Posterior cingulate gyrus (tissue), 11 donors: ENCODE measurements at regions not wholly inside any gene's neighbourhood (a gene's known extent, or its start where the extent isn't known, plus 50 kb on each side); places are given as distances from the start of the nearest gene placed in this dataset.
"Not testable (repeated sequence)": the region's sequence is repeated elsewhere in the genome, so short reads cannot be mapped to it uniquely, and the experiment has no call there.

ENCODE experiments used
- DNase-seq, 10 donors: peaks; one replicate each; pipeline versions ENCODE4 v3.0.0 to v3.0.0-alpha.2; 2020 to 2021; ENCODE audit warnings: mixed read lengths in 3 of 10
- intact Hi-C: fragments of 100-400 bp; cut with DNase I; formaldehyde crosslinking; loops from one replicate; pipeline ENCODE4 v1.15.1; 2023

DNA sequence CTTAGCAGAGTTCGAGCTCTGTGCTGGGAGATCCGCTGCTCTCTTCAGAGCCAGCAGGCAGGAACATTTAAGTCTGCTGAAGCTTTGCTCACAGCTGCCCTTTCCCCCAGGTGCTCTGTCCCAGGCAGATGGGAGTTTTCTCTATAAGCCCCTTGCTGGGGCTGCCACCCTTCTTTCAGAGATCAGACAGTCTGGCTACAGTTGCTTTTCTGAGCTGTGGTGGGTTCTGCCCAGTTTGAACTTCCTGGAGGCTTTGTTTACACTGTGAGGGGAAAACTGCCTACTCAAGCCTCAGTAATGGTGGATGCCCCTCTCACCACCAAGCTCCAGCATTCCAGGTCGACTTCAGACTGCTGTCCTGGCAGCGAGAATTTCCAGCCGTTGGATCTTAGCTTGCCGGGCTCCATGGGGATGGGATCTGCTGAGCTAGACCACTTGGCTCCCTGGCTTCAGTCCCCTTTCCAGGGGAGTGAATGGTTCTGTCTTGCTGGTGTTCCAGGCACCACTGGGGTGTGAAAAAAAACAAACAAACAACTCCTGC, 222.7 kb downstream of the UTRN start:
- peak in 1 of 10 donors; percentile 80 for DNase-seq
- intact Hi-C loops = not testable (repeated sequence)

DNA sequence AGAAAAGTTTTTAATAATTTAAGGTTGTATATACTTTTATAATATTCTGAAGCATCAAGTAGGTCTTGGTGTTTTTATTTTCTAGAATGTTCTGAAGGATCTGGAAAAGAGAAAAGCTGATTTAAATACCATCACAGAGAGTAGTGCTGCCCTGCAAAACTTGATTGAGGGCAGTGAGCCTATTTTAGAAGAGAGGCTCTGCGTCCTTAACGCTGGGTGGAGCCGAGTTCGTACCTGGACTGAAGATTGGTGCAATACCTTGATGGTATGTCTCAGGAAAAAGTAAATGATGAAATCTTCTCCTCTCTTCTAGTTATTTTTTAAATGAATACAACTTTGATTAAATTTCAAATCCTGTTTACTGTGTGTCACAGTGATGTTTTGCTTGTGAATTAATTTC, 225.7 kb downstream of the UTRN start:
- intact Hi-C loops = no loop called here
- no peak for DNase-seq

DNA sequence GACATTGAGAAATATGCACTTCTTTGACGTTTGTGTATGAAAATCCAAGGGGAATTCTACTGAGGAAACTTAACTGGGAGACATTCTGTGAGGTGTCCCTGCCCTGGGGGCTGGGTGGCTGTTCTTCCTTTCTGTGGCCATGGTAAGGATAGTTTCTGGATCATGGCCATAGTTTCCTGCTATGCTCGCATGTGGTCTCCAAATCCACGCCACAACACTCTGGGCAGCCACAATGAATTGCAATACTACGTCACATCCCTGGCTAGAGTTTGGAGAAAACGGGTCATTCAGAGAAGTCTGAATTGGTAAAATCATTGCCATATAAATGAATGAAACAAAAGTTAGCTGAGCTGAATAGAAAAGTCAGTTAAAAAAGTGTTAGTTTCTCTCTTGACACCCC, 230.6 kb downstream of the UTRN start:
- no peak for DNase-seq
- intact Hi-C loops = no loop called here

- intact Hi-C loops = no loop called here
- DNase-seq = no peak
Observed at GRCh38 chr6:144519426-144519825, 234.3 kb downstream of the UTRN start.

DNA sequence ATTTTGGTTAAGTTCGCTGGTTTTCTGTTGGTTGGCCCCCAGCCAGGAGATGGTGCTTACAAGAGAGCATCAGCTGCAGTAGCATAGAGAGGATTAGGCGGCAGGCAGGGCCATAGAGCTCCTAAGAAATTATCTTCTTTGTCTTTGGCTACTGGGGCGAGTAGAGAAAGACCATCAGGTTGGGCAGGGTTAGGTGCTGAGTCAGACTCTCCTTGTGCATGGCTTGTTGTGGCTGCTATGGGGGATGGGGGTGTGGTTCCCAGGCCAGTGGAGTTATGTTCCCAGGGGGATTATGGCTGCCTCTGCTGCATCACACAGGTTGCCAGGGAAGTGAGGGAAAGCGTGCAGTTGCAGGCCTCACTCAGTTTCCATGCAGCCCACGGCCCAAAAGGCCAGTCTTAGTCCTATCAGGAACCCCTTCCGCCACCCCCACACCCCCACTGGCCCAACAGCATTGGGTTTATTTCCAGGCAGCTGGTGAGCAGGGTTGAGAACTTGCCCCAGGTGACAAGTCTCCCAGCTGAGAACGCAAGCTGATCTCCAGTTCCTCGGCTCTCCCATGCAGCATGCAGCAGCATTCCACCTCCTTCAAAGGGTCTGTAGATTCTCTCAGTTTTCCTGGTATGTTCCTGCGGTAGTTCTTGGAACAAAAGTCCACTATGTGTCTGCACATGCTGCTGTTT, 243.7 kb downstream of the UTRN start:
- no peak for DNase-seq
- intact Hi-C loops = no loop called here

DNA sequence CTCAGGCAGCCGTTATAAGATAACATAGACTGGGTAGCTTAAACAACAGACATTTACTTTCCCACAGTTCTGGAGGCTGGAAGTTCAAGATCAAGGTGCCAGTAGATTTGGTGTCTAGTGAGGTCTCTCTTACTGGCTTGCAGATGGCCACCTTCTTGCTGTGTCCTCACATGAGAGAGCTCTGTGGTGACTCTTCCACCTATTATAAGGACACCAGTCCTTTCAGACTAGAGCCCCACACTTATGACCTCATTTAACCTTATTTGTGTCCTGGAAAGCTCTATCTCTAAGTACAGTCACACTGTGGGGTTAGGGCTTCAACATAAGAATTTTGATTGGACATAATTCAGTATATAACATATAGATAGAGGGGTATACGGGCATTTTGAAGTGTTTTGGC, 245.0 kb downstream of the UTRN start:
- no peak for DNase-seq
- intact Hi-C loops = no loop called here

- DNase-seq, intact Hi-C loops: not testable (repeated sequence)
Observed at GRCh38 chr6:144532238-144532637, 247.1 kb downstream of the UTRN start.

GRCh38 chr6:144534180-144534579, 249.0 kb downstream of the UTRN start:
- DNase-seq = no peak

GRCh38 chr6:144535630-144536029, 250.5 kb downstream of the UTRN start:
- no peak for DNase-seq
- intact Hi-C loops = no loop called here

More at GRCh38 chr6:144534180-144534579, 249.0 kb downstream of the UTRN start:
- intact Hi-C loops = no loop called here

DNA sequence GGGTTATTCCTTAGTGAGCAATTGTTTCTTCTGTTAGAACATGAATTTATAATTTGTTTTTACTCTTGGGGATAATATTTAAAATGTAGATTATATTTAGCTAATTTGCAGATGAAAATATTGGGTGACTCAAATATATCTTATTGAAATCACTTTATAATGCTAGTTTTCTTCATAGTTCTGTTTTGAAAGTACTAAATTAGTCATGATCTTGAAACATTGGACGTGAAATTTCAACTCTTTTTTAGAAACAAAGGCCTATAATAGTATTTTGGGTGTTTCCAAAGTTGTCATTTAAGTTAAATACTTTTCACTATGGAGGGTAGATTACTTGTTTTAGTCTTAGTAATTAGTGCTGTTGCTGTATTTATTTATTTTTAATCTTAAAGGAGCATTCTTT, 250.9 kb downstream of the UTRN start:
- intact Hi-C loops = no loop called here
- no peak for DNase-seq

- DNase-seq = no peak
- intact Hi-C loops = no loop called here
Observed at GRCh38 chr6:144543006-144543871, 258.1 kb downstream of the UTRN start.

GRCh38 chr6:144544266-144544830, 259.2 kb downstream of the UTRN start:
- intact Hi-C loops = no loop called here
- DNase-seq = no peak

GRCh38 chr6:144546807-144547206, 261.7 kb downstream of the UTRN start:
- intact Hi-C loops = no loop called here
- no peak for DNase-seq

DNA sequence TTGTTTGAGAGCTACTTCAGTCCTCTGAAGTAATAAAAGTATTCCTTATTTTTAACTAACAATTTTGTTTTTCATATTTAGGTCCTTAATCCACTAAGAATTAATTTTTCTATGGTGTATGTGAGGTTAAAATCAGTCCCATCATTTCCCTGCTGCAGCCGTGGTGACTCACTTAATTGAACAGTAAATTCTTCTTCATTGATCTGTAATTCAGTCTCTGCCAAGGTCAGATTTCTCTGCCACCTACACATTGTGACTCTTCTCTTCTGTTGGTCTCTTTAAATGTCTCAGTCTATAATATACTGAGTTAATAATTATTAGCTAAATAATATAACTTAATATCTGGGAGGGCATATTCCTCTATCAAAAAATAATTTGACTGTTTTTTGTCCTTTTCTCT, 262.3 kb downstream of the UTRN start:
- intact Hi-C loops = no loop called here
- DNase-seq = no peak

- intact Hi-C loops = no loop called here
- DNase-seq = no peak
Observed at GRCh38 chr6:144548536-144548935, 263.4 kb downstream of the UTRN start.

- intact Hi-C loops = no loop called here
- DNase-seq = no peak
Observed at GRCh38 chr6:144549837-144550747, 265.0 kb downstream of the UTRN start.

DNA sequence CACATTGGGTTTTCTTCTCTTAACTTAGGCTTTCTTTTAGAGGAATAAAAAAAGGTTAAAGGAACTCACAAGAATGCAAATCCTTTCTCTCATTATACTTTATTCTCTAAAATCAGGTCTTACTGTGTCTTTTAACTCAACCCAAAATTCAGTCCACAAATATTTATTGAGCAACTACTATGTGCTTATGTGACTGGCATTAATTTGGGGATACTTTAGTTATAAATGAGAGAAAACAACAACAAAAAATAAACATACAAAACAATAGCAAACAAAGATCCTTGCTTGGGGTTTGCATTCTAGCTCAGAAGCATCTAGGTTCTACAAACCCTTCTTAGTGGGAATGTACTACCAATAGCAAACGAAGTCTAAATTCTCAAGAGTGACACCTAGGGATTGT, 266.2 kb downstream of the UTRN start:
- intact Hi-C loops = no loop called here
- no peak for DNase-seq

DNA sequence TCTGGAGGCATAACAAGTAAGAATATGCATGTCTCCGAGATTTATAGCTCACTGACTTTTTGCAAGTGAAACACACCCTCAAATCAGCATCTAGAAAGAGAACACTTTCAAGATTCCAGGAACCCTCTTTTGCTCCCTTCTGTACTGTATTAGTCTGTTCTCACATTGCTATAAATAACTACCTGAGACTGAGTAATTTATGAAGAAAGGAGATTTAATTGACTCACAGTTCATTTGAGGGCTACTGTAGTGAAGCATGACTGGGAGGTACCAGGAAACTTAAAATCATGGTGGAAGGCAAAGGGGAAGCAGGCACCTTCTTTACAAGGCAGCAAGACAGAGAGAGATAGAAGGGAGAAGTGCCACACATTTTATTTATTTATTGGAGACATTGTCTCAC, 269.9 kb downstream of the UTRN start:
- no peak for DNase-seq
- intact Hi-C loops = no loop called here

GRCh38 chr6:144559865-144560593, 274.9 kb downstream of the UTRN start:
- intact Hi-C loops = no loop called here
- no peak for DNase-seq
